Endodermal cell (in vitro differentiated cells): ENCODE measurements at regions not wholly inside any gene's neighbourhood (a gene's known extent, or its start where the extent isn't known, plus 50 kb on each side); places are given as distances from the start of the nearest gene placed in this dataset.

Experiments used
- DNase-seq: peaks from one replicate; pipeline ENCODE4 v3.0.0-alpha.2; 2017
- H3K27ac ChIP-seq: 2 replicates; pipeline ENCODE4 v1.5.1; 2013; ENCODE audit warnings: mild to moderate bottlenecking, low read depth, low read length, moderate library complexity
- H3K27me3 ChIP-seq: 2 replicates; pipeline ENCODE4 v1.6.1; 2013; ENCODE audit warnings: mild to moderate bottlenecking, low read length, moderate library complexity; ENCODE audit not compliant: insufficient read depth, control insufficient read depth, poor library complexity, severe bottlenecking
- H3K36me3 ChIP-seq: 2 replicates; pipeline ENCODE4 v1.7.0; 2013; ENCODE audit warnings: mild to moderate bottlenecking, low read length, moderate library complexity; ENCODE audit not compliant: control insufficient read depth, insufficient read depth
- H3K4me1 ChIP-seq: one replicate; pipeline ENCODE4 v1.7.0; 2013; ENCODE audit warnings: low read length; ENCODE audit not compliant: control insufficient read depth, insufficient read depth
- H3K4me3 ChIP-seq: 2 replicates; pipeline ENCODE4 v1.5.1; 2013; ENCODE audit warnings: mild to moderate bottlenecking, low read length, moderate library complexity
- H3K9ac ChIP-seq: 2 replicates; pipeline ENCODE4 v1.6.1; 2013; ENCODE audit warnings: mild to moderate bottlenecking, low read length, moderate library complexity; ENCODE audit not compliant: poor library complexity, severe bottlenecking; ENCODE audit errors: extremely low read depth
- H3K9me3 ChIP-seq: 2 replicates; pipeline ENCODE4 v1.6.1; 2013; ENCODE audit warnings: mild to moderate bottlenecking, low read length, moderate library complexity; ENCODE audit not compliant: control insufficient read depth
- H3K27ac Mint-ChIP-seq: 2 replicates; pipeline ENCODE4 v1.8.0; 2020; ENCODE audit warnings: mixed read lengths
- H3K27me3 Mint-ChIP-seq: 2 replicates; pipeline ENCODE4 v1.8.0; 2021; ENCODE audit warnings: mild to moderate bottlenecking, mixed read lengths; ENCODE audit not compliant: insufficient read depth
- H3K36me3 Mint-ChIP-seq: 2 replicates; pipeline ENCODE4 v1.8.0; 2020; ENCODE audit warnings: low read depth, mixed read lengths
- H3K4me1 Mint-ChIP-seq: 2 replicates; pipeline ENCODE4 v1.8.0; 2020; ENCODE audit warnings: mixed read lengths
- H3K4me3 Mint-ChIP-seq: 2 replicates; pipeline ENCODE4 v1.8.0; 2020; ENCODE audit warnings: mild to moderate bottlenecking, moderate library complexity, mixed read lengths
- H3K9me3 Mint-ChIP-seq: 2 replicates; pipeline ENCODE4 v1.8.0; 2020; ENCODE audit warnings: mild to moderate bottlenecking, mixed read lengths
- WGBS, 2 experiments: methylation state at CpG; one replicate each; pipeline versions ENCODE4 v1.1.5 to v1.1.7; 2013; ENCODE audit warnings: missing lambda C conversion rate in 2 of 2, mixed read lengths in 1 of 2; ENCODE audit not compliant: insufficient coverage in 1 of 2, insufficient read length in 1 of 2; 5-methylcytosine and 5-hydroxymethylcytosine counted together
- TF ChIP-seq, protein P1 (sequence below): fragments of 200-600 bp; sonication (generic); conservative IDR thresholded peaks from 2 replicates; pipeline ENCODE4 v1.5.0; 2021; ENCODE audit warnings: antibody characterized with exemption, mild to moderate bottlenecking

DNA sequence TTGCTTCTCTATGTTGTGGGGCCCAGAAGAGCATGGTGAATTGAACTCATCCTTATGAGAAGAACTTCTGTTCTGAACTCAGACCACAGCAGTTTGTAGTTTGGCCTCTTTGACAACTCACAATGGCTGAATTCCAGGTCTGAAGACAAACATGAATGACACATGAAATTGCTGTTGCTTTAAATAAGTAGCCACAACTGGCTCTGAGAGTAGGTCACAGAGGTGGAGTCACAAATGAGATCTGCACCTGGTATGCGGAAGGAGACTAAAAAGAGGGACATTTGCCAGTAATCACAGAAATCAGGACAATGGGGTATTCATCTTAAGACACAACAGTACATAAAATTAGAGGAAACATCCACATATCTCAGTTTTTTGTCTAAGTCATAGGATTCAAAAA lies 290.3 kb upstream of the MMADHC start:
- H3K36me3 Mint-ChIP-seq: no peaks in the 10 kb centered on the region
- no peak overlapping the region for H3K27ac ChIP-seq
- H3K36me3 ChIP-seq: no peaks in the 10 kb centered on the region
- H3K9ac ChIP-seq: no peak overlapping the region
- TF ChIP-seq, protein P1, sequence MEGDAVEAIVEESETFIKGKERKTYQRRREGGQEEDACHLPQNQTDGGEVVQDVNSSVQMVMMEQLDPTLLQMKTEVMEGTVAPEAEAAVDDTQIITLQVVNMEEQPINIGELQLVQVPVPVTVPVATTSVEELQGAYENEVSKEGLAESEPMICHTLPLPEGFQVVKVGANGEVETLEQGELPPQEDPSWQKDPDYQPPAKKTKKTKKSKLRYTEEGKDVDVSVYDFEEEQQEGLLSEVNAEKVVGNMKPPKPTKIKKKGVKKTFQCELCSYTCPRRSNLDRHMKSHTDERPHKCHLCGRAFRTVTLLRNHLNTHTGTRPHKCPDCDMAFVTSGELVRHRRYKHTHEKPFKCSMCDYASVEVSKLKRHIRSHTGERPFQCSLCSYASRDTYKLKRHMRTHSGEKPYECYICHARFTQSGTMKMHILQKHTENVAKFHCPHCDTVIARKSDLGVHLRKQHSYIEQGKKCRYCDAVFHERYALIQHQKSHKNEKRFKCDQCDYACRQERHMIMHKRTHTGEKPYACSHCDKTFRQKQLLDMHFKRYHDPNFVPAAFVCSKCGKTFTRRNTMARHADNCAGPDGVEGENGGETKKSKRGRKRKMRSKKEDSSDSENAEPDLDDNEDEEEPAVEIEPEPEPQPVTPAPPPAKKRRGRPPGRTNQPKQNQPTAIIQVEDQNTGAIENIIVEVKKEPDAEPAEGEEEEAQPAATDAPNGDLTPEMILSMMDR: no peak
- H3K4me1 Mint-ChIP-seq: no peaks in the 10 kb centered on the region
- no peaks in the 10 kb centered on the region for H3K9me3 ChIP-seq
- no peaks in the 10 kb centered on the region for H3K27me3 ChIP-seq
- WGBS, 2 experiments: 95% methylated on average over 1 of the region's 1 CpG; no CpG with 5 or more reads in 1 of the 2 experiments
- H3K27me3 Mint-ChIP-seq: no peaks in the 10 kb centered on the region
- no peak overlapping the region for H3K27ac Mint-ChIP-seq
- no peak overlapping the region for H3K4me3 Mint-ChIP-seq
- H3K4me3 ChIP-seq: no peak overlapping the region
- H3K4me1 ChIP-seq: no peaks in the 10 kb centered on the region
- no peak for DNase-seq
- no peaks in the 10 kb centered on the region for H3K9me3 Mint-ChIP-seq

DNA sequence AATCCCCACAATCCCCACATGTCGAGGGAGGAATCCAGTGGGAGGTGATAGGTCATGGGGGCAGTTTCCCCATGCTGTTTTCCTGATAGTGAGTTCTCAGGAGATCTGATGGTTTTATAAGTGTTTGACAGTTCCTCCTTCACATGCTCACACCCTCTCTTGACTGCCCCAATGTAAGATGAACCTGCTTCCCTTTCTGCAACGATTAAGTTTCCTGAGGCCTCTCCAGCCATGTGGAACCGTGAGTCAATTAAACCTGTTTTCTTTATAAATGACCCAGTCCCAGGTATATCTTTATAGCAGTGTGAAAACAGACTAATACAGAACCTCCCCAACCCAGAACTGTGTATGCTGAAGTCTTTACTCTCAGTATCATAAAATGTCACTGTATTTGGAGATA lies 289.5 kb upstream of the MMADHC start:
- no peaks in the 10 kb centered on the region for H3K9me3 ChIP-seq

DNA sequence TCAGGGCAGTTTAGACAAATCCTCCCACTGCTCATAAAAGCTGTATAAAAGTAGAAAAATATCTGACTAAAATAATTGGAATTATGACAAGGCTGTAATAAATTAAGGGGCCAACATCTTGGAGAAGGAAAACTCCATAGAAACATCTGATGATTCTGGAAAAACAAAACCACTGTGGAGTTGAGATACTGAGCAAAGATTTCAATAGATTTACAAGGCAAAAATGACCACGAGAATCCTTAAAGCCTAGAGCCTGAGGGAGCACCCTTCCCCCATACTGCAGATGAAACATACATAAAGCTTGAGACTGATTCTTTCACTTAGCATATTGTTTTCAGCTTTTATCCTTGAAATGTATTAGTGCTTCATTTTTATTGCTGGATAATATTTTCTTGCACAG lies 286.4 kb upstream of the MMADHC start:
- Mint-ChIP-seq H3K4me1 (no peaks in the 10 kb centered on the region), H3K4me3 (no peak overlapping the region), H3K27me3 (no peaks in the 10 kb centered on the region), H3K9me3 (no peaks in the 10 kb centered on the region), H3K36me3 (no peaks in the 10 kb centered on the region), H3K27ac (no peak overlapping the region)
- no peaks in the 10 kb centered on the region for H3K4me1 ChIP-seq
- no peaks in the 10 kb centered on the region for H3K27me3 ChIP-seq
- no peak overlapping the region for H3K9ac ChIP-seq
- DNase-seq: no peak
- no peaks in the 10 kb centered on the region for H3K36me3 ChIP-seq
- H3K9me3 ChIP-seq: no peaks in the 10 kb centered on the region
- no peak overlapping the region for H3K27ac ChIP-seq
- TF ChIP-seq, protein P1: no peak
- no peak overlapping the region for H3K4me3 ChIP-seq
- 84 to 100% methylated on average over 1 of the region's 1 CpG for WGBS, 2 experiments

More for the DNA sequence above, 289.5 kb upstream of the MMADHC start:
- Histone ChIP-seq H3K36me3 (no peaks in the 10 kb centered on the region), H3K27ac (no peak overlapping the region), H3K4me3 (no peak overlapping the region), H3K27me3 (no peaks in the 10 kb centered on the region), H3K4me1 (no peaks in the 10 kb centered on the region), H3K9ac (no peak overlapping the region)
- DNase-seq: no peak
- TF ChIP-seq, protein P1: no peak
- WGBS, 2 experiments: 79 to 85% methylated on average over 2 of the region's 3 CpGs
- H3K27me3 Mint-ChIP-seq: no peaks in the 10 kb centered on the region
- no peak overlapping the region for H3K27ac Mint-ChIP-seq
- no peaks in the 10 kb centered on the region for H3K36me3 Mint-ChIP-seq
- H3K9me3 Mint-ChIP-seq: no peaks in the 10 kb centered on the region
- no peaks in the 10 kb centered on the region for H3K4me1 Mint-ChIP-seq
- no peak overlapping the region for H3K4me3 Mint-ChIP-seq
